H1 (cell line): ENCODE measurements at regions not wholly inside any gene's neighbourhood (a gene's known extent, or its start where the extent isn't known, plus 50 kb on each side); places are given as distances from the start of the nearest gene placed in this dataset.

ENCODE experiments used
- CTCF ChIA-PET: fragments of 300-600 bp; sonication (Branson Sonifier 250); formaldehyde crosslinking; loops from one replicate; lab custom pipeline; 2021; ENCODE audit not compliant: partially characterized antibody; lab: Charles Lee
- POLR2A ChIA-PET: fragments of 300-600 bp; sonication (Branson Sonifier 250); formaldehyde crosslinking; loops from one replicate; lab custom pipeline; 2021; ENCODE audit warnings: inconsistent platforms; ENCODE audit not compliant: partially characterized antibody; lab: Charles Lee
- DNase-seq, 2 experiments: peaks; one replicate each; pipeline versions ENCODE4 v3.0.0 to v3.0.0-alpha.2; 2010 to 2022; ENCODE audit warnings: low spot score in 2 of 2, low read depth in 1 of 2, mixed read lengths in 1 of 2
- FAIRE-seq: peaks from 2 replicates; lab custom pipeline; 2011; peaks lifted over from hg19 to GRCh38; lab: Jason Lieb, UNC
- H2AFZ ChIP-seq: 2 replicates; pipeline ENCODE4 v1.8.1; 2012; ENCODE audit warnings: low read length, inconsistent platforms
- H2AK5ac ChIP-seq: 2 replicates; pipeline ENCODE4 v1.6.1; 2013; ENCODE audit warnings: low read depth, low read length
- H2BK120ac ChIP-seq: replicated peaks from 2 replicates; pipeline ENCODE3; 2013; ENCODE audit warnings: low read depth, low read length, inconsistent platforms
- H2BK12ac ChIP-seq: 2 replicates; pipeline ENCODE4 v1.6.1; 2013; ENCODE audit warnings: low read depth, low read length
- H2BK15ac ChIP-seq: 2 replicates; pipeline ENCODE4 v1.6.1; 2013; ENCODE audit warnings: low read length
- H2BK20ac ChIP-seq: 2 replicates; pipeline ENCODE4 v1.6.1; 2013; ENCODE audit warnings: low read length
- H2BK5ac ChIP-seq: 2 replicates; pipeline ENCODE4 v1.6.1; 2013; ENCODE audit warnings: low read depth, low read length
- H3K14ac ChIP-seq: 2 replicates; pipeline ENCODE4 v1.6.1; 2013; ENCODE audit warnings: inconsistent platforms; ENCODE audit not compliant: insufficient read length
- H3K18ac ChIP-seq: 2 replicates; pipeline ENCODE4 v1.6.1; 2013; ENCODE audit warnings: low read length; ENCODE audit errors: extremely low read depth
- H3K23ac ChIP-seq: 2 replicates; pipeline ENCODE4 v1.6.1; 2013; ENCODE audit warnings: inconsistent platforms; ENCODE audit not compliant: insufficient read length
- H3K23me2 ChIP-seq: 2 replicates; pipeline ENCODE4 v1.6.1; 2013; ENCODE audit warnings: low read depth, low read length
- H3K27ac ChIP-seq: 2 replicates; pipeline ENCODE4 v1.6.1; 2011; ENCODE audit warnings: low read depth, low read length, inconsistent platforms
- H3K27me3 ChIP-seq, 4 experiments: replicated peaks in 1 of 4; 1 replicate in 1 of 4; 2 replicates in 3 of 4; pipeline versions ENCODE4 v1.6.1 to v1.8.1; 2011 to 2013; ENCODE audit warnings: low read length in 3 of 4, mild to moderate bottlenecking in 3 of 4, inconsistent platforms in 2 of 4, mixed read lengths in 2 of 4, moderate library complexity in 1 of 4; ENCODE audit not compliant: control insufficient read depth in 3 of 4, insufficient read depth in 3 of 4; ENCODE audit errors: extremely low read depth in 1 of 4
- H3K36me3 ChIP-seq, 4 experiments: 2 replicates each; pipeline versions ENCODE4 v1.6.1 to v1.8.1; 2011 to 2013; ENCODE audit warnings: mild to moderate bottlenecking in 4 of 4, low read length in 3 of 4, moderate library complexity in 2 of 4, control low read depth in 1 of 4, inconsistent platforms in 1 of 4; ENCODE audit not compliant: insufficient read depth in 4 of 4, control insufficient read depth in 2 of 4
- H3K4ac ChIP-seq: replicated peaks from 2 replicates; pipeline ENCODE3; 2013; ENCODE audit warnings: low read length, low read depth, mixed read lengths, inconsistent platforms; ENCODE audit not compliant: insufficient read length
- H3K4me1 ChIP-seq, 4 experiments: replicated peaks in 1 of 4; 1 replicate in 1 of 4; 2 replicates in 3 of 4; pipeline versions ENCODE4 v1.6.1 to v1.8.1; 2011 to 2013; ENCODE audit warnings: low read length in 3 of 4, inconsistent platforms in 2 of 4, mixed read lengths in 1 of 4; ENCODE audit not compliant: insufficient read depth in 4 of 4, control insufficient read depth in 3 of 4
- H3K4me2 ChIP-seq, 2 experiments: 2 replicates each; pipeline versions ENCODE4 v1.6.1 to v1.8.1; 2011 to 2013; ENCODE audit warnings: low read depth in 2 of 2, low read length in 2 of 2, control low read depth in 1 of 2, inconsistent platforms in 1 of 2, mild to moderate bottlenecking in 1 of 2; ENCODE audit not compliant: insufficient read depth in 1 of 2
- H3K4me3 ChIP-seq, 4 experiments: fragments of 200-600, 300-600 bp in 1 of 4; sonication (generic), shearing (Covaris generic), sonication (Bioruptor Twin) in 1 of 4; 2 replicates each; pipeline versions ENCODE4 v1.5.1 to v1.8.1; 2011 to 2016; ENCODE audit warnings: low read length in 4 of 4, low read depth in 3 of 4, control low read depth in 2 of 4, inconsistent platforms in 2 of 4, mild to moderate bottlenecking in 2 of 4, mixed read lengths in 1 of 4, moderate library complexity in 1 of 4; ENCODE audit not compliant: insufficient read depth in 2 of 4; ENCODE audit errors: extremely low read depth in 1 of 4
- H3K56ac ChIP-seq: replicated peaks from 2 replicates; pipeline ENCODE3; 2013; ENCODE audit warnings: low read depth, mild to moderate bottlenecking, mixed read lengths, low read length, inconsistent platforms; ENCODE audit not compliant: insufficient read length
- H3K79me1 ChIP-seq: 2 replicates; pipeline ENCODE4 v1.6.1; 2013; ENCODE audit warnings: low read depth, low read length, control low read depth
- H3K79me2 ChIP-seq, 2 experiments: 2 replicates each; pipeline versions ENCODE4 v1.6.1 to v1.8.1; 2012 to 2013; ENCODE audit warnings: low read length in 2 of 2, mild to moderate bottlenecking in 2 of 2, inconsistent platforms in 1 of 2; ENCODE audit not compliant: insufficient read depth in 2 of 2, control insufficient read depth in 1 of 2
- H3K9ac ChIP-seq, 4 experiments: replicated peaks in 1 of 4; 1 replicate in 1 of 4; 2 replicates in 3 of 4; pipeline versions ENCODE4 v1.6.1 to v1.8.1; 2011 to 2013; ENCODE audit warnings: low read depth in 3 of 4, low read length in 3 of 4, control low read depth in 2 of 4, mild to moderate bottlenecking in 2 of 4, moderate library complexity in 2 of 4, inconsistent platforms in 1 of 4; ENCODE audit errors: extremely low read depth in 1 of 4
- H3K9me3 ChIP-seq, 2 experiments: 2 replicates each; pipeline versions ENCODE4 v1.6.1 to v1.8.1; 2012 to 2013; ENCODE audit warnings: mild to moderate bottlenecking in 2 of 2, moderate library complexity in 2 of 2, control low read depth in 1 of 2, inconsistent platforms in 1 of 2, low read depth in 1 of 2, low read length in 1 of 2, mixed read lengths in 1 of 2; ENCODE audit not compliant: insufficient read depth in 2 of 2
- H4K20me1 ChIP-seq, 2 experiments: replicated peaks in 1 of 2; 2 replicates each; pipeline versions ENCODE3 to v1.8.1; 2011 to 2013; ENCODE audit warnings: inconsistent platforms in 2 of 2, low read length in 2 of 2, mild to moderate bottlenecking in 1 of 2; ENCODE audit not compliant: insufficient read depth in 2 of 2, control insufficient read depth in 1 of 2
- H4K5ac ChIP-seq: 2 replicates; pipeline ENCODE4 v1.6.1; 2013; ENCODE audit warnings: low read length, low read depth, mixed read lengths, inconsistent platforms; ENCODE audit not compliant: insufficient read length
- H4K8ac ChIP-seq: 2 replicates; pipeline ENCODE4 v1.8.0; 2013; ENCODE audit warnings: mild to moderate bottlenecking, moderate library complexity, low read length, inconsistent platforms; ENCODE audit not compliant: insufficient read depth; ENCODE audit errors: extremely low read depth
- H4K91ac ChIP-seq: replicated peaks from 2 replicates; pipeline ENCODE3; 2013; ENCODE audit warnings: low read length, mixed read lengths, inconsistent platforms; ENCODE audit not compliant: insufficient read length
- BACH1 ChIP-seq: IDR thresholded peaks from 2 replicates; pipeline ENCODE4 v1.6.1; 2012; ENCODE audit warnings: low read length, improper control_type of control experiment
- BRCA1 ChIP-seq: IDR thresholded peaks from 2 replicates; pipeline ENCODE4 v1.6.1; 2012; ENCODE audit warnings: low read depth, low read length, improper control_type of control experiment
- CREB1 ChIP-seq: IDR thresholded peaks from 2 replicates; pipeline ENCODE4 v1.6.1; 2012; ENCODE audit warnings: inconsistent platforms
- FOSL1 ChIP-seq: IDR thresholded peaks from 2 replicates; pipeline ENCODE4 v1.6.1; 2011; ENCODE audit warnings: mild to moderate bottlenecking, low read depth, low read length, moderate library complexity; ENCODE audit not compliant: insufficient read depth
- KDM1A ChIP-seq: fragments of 200-600, 300-600 bp; sonication (generic); IDR thresholded peaks from 2 replicates; pipeline ENCODE4 v1.7.1; 2016; ENCODE audit warnings: mild to moderate bottlenecking, low read length, borderline replicate concordance
- WGBS, 2 experiments: shearing (Covaris generic) in 1 of 2; methylation state at CpG; one replicate each; pipeline versions ENCODE4 v1.1.6 to v1.1.7; 2013 to 2015; ENCODE audit warnings: low lambda C conversion rate in 2 of 2, mixed read lengths in 2 of 2, inconsistent platforms in 1 of 2, low coverage in 1 of 2, missing lambda C conversion rate in 1 of 2; ENCODE audit not compliant: insufficient replicate concordance in 2 of 2, insufficient coverage in 1 of 2, insufficient read length in 1 of 2; ENCODE audit errors: extremely low coverage in 1 of 2, missing lambda C conversion rate in 1 of 2; 5-methylcytosine and 5-hydroxymethylcytosine counted together
- TF ChIP-seq, protein P1 (sequence below), 3 experiments: IDR thresholded peaks; 1 replicate in 2 of 3; 2 replicates in 1 of 3; pipeline versions ENCODE4 v1.5.1 to v1.6.1; 2011; ENCODE audit warnings: low read length in 3 of 3, mild to moderate bottlenecking in 3 of 3, inconsistent platforms in 2 of 3, low read depth in 1 of 3, moderate library complexity in 1 of 3; ENCODE audit not compliant: insufficient read depth in 1 of 3; ENCODE audit errors: control extremely low read depth in 1 of 3

DNA sequence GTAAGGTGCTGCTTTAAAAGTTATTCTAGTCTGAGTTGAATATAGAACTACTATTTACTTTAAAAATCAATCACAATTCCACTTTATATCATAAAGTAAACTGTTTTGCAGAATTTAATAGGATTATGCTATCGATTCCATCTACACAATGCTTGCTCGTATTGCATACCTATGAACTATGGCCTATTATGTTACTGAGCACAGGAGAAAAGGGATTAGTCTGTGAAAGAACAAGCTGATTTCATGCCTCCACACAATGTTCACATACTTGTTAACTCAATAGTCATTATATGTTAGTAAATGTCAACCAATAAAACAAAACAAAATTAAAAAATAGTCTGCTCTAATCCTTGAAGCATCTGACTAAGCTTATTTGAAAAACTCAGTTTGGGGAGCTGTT is 223.6 kb downstream of the PCDH10 start:
- FAIRE-seq, result no peak

More for the DNA sequence above, 223.6 kb downstream of the PCDH10 start:
- no peak overlapping the region for H3K18ac ChIP-seq
- H2BK20ac ChIP-seq, result no peak overlapping the region
- no peak overlapping the region for H2BK120ac ChIP-seq
- POLR2A ChIA-PET, result no interaction called here
- WGBS, 2 experiments, result 98% methylated on average over 2 of the region's 2 CpGs; no CpG with 5 or more reads in 1 of the 2 experiments
- no peak overlapping the region for H4K91ac ChIP-seq
- no peak overlapping the region for H3K4me2 ChIP-seq
- H3K4ac ChIP-seq, result no peak overlapping the region
- TF ChIP-seq BRCA1, result no peak
- TF ChIP-seq KDM1A, result no peak
- TF ChIP-seq, protein P1, sequence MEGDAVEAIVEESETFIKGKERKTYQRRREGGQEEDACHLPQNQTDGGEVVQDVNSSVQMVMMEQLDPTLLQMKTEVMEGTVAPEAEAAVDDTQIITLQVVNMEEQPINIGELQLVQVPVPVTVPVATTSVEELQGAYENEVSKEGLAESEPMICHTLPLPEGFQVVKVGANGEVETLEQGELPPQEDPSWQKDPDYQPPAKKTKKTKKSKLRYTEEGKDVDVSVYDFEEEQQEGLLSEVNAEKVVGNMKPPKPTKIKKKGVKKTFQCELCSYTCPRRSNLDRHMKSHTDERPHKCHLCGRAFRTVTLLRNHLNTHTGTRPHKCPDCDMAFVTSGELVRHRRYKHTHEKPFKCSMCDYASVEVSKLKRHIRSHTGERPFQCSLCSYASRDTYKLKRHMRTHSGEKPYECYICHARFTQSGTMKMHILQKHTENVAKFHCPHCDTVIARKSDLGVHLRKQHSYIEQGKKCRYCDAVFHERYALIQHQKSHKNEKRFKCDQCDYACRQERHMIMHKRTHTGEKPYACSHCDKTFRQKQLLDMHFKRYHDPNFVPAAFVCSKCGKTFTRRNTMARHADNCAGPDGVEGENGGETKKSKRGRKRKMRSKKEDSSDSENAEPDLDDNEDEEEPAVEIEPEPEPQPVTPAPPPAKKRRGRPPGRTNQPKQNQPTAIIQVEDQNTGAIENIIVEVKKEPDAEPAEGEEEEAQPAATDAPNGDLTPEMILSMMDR (IDR thresholded peaks at IDR 0.05; ENCODE audit: control extremely low read depth in 1 of 3, insufficient read depth in 1 of 3, low read depth in 1 of 3, low read length in 3 of 3), result no peak
- no peak for TF ChIP-seq BACH1
- no peak for TF ChIP-seq CREB1
- TF ChIP-seq FOSL1, result no peak
- no peak overlapping the region for H3K14ac ChIP-seq
- H3K4me3 ChIP-seq, result no peak overlapping the region
- no peak overlapping the region for H2AK5ac ChIP-seq
- H3K79me1 ChIP-seq, result no peaks in the 10 kb centered on the region
- DNase-seq, result no peak
- no peak overlapping the region for H3K23ac ChIP-seq
- no peaks in the 10 kb centered on the region for H3K23me2 ChIP-seq
- H3K36me3 ChIP-seq, result no peaks in the 10 kb centered on the region
- H4K5ac ChIP-seq, result no peak overlapping the region
- CTCF ChIA-PET, result no interaction called here
- H2AFZ ChIP-seq, result no peak overlapping the region
- no peak overlapping the region for H3K56ac ChIP-seq
- no peak overlapping the region for H2BK12ac ChIP-seq
- H3K27ac ChIP-seq, result no peak overlapping the region
- H3K4me1 ChIP-seq, result no peaks in the 10 kb centered on the region
- H3K9me3 ChIP-seq, result 0 out of 4 replicates have a peak, but pooled peaks cover 0 to 2% of the 10 kb centered on the region in 2 experiments
- H3K79me2 ChIP-seq, result no peaks in the 10 kb centered on the region
- no peaks in the 10 kb centered on the region for H4K20me1 ChIP-seq
- no peak overlapping the region for H2BK15ac ChIP-seq
- no peak overlapping the region for H4K8ac ChIP-seq
- no peak overlapping the region for H2BK5ac ChIP-seq
- H3K27me3 ChIP-seq, result no peaks in the 10 kb centered on the region
- H3K9ac ChIP-seq, result no peak overlapping the region
